Tibial nerve (tissue), 4 donors: ENCODE measurements at regions not wholly inside any gene's neighbourhood (a gene's known extent, or its start where the extent isn't known, plus 50 kb on each side); places are given as distances from the start of the nearest gene placed in this dataset.

Experiments
- DNase-seq, 2 donors: peaks; one replicate each; pipeline ENCODE4 v3.0.0-alpha.2; 2019; ENCODE audit warnings: low spot score in 2 of 2
- H3K27ac ChIP-seq, 4 donors: fragments of 200-600 bp; sonication (generic) in 3 of 4; one replicate each; pipeline ENCODE4 v1.5.1; 2017 to 2019; ENCODE audit warnings: mild to moderate bottlenecking in 1 of 4
- H3K27me3 ChIP-seq, 2 donors: fragments of 200-600 bp; sonication (generic) in 1 of 2; one replicate each; pipeline versions ENCODE4 v1.5.1 to v1.6.0; 2017 to 2019
- H3K36me3 ChIP-seq, 3 donors: fragments of 200-600 bp; sonication (generic); one replicate each; pipeline ENCODE4 v1.5.1; 2018 to 2019
- H3K4me1 ChIP-seq, 4 donors: fragments of 200-600 bp; sonication (generic) in 3 of 4; one replicate each; pipeline ENCODE4 v1.5.1; 2017 to 2019
- H3K4me3 ChIP-seq, 4 donors: fragments of 200-600 bp; sonication (generic) in 3 of 4; one replicate each; pipeline ENCODE4 v1.5.1; 2017 to 2019; ENCODE audit warnings: mild to moderate bottlenecking in 1 of 4, moderate library complexity in 1 of 4
- H3K9me3 ChIP-seq, 4 donors: fragments of 200-600 bp; sonication (generic) in 3 of 4; one replicate each; pipeline ENCODE4 v1.5.1; 2017 to 2019
- CTCF ChIP-seq, 5 experiments: fragments of 200-600 bp in 3 of 5; fragments of 450-650 bp in 2 of 5; sonication (generic) in 3 of 5; IDR thresholded peaks; one replicate each; pipeline ENCODE4 v1.5.1; 2016 to 2019; ENCODE audit warnings: antibody characterized with exemption in 5 of 5, mild to moderate bottlenecking in 3 of 5, moderate library complexity in 2 of 5
- EP300 ChIP-seq, 2 donors: sonication (generic); formaldehyde crosslinking; IDR thresholded peaks; one replicate each; pipeline ENCODE4 v1.6.1; 2017; ENCODE audit warnings: antibody characterized with exemption in 2 of 2, mild to moderate bottlenecking in 1 of 2
- POLR2A ChIP-seq, 2 donors: fragments of 450-650 bp; IDR thresholded peaks; one replicate each; pipeline ENCODE4 v1.6.1; 2017; ENCODE audit warnings: antibody characterized with exemption in 2 of 2, mild to moderate bottlenecking in 2 of 2, moderate library complexity in 2 of 2
- WGBS, 2 donors: methylation state at CpG; one replicate each; pipeline ENCODE4 v1.1.5; 2018; 5-methylcytosine and 5-hydroxymethylcytosine counted together

DNA sequence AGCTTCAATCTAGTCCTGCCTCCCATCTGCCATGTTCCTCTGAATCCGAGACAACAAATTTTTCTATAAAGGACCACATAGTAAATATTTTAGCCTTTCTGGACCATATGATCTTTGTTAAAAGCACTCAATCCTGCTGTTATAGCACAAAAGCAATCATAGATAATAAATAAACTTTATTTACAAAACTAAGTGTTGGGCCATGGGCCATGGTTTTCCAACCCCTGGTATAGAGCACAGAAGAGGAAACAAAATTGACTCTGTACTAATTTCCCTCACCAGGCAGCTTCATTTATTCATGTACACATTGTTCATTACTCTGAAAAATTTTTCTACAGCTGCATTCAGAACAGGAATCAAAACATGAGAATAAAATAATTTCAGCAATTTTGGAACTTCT is 288.9 kb downstream of the AGTPBP1 start:
- TF ChIP-seq POLR2A (IDR thresholded peaks at IDR 0.05), result no peak
- TF ChIP-seq CTCF (IDR thresholded peaks at IDR 0.05), result no peak
- TF ChIP-seq EP300 (IDR thresholded peaks at IDR 0.05), result no peak
- no peaks in the 10 kb centered on the region for H3K4me1 ChIP-seq
- no peaks in the 10 kb centered on the region for H3K9me3 ChIP-seq
- no peaks in the 10 kb centered on the region for H3K36me3 ChIP-seq
- no peak overlapping the region for H3K27ac ChIP-seq
- 26 to 28% methylated on average over 1 of the region's 1 CpG for WGBS, 2 donors
- no peak overlapping the region for H3K4me3 ChIP-seq
- no peak for DNase-seq
- H3K27me3 ChIP-seq, result no peaks in the 10 kb centered on the region

GRCh38 chr9:85451680-85452079 is 290.1 kb downstream of the AGTPBP1 start:
- 83 to 89% methylated on average over 3 of the region's 3 CpGs for WGBS, 2 donors
- no peak for TF ChIP-seq CTCF (IDR thresholded peaks at IDR 0.05)
- TF ChIP-seq POLR2A (IDR thresholded peaks at IDR 0.05), result no peak
- TF ChIP-seq EP300 (IDR thresholded peaks at IDR 0.05), result no peak
- H3K27ac ChIP-seq, result no peak overlapping the region

GRCh38 chr9:85445887-85446286 is 295.9 kb downstream of the AGTPBP1 start:
- Histone ChIP-seq H3K27me3 (no peaks in the 10 kb centered on the region), H3K27ac (no peak overlapping the region), H3K4me3 (no peak overlapping the region), H3K4me1 (no peaks in the 10 kb centered on the region), H3K36me3 (no peaks in the 10 kb centered on the region), H3K9me3 (peaks cover 0 to 12% (median 0%) of the 10 kb centered on the region in 4 donors)
- TF ChIP-seq POLR2A (IDR thresholded peaks at IDR 0.05) (no peak), EP300 (IDR thresholded peaks at IDR 0.05) (no peak), CTCF (IDR thresholded peaks at IDR 0.05) (no peak)
- DNase-seq, result no peak

More at GRCh38 chr9:85451680-85452079, 290.1 kb downstream of the AGTPBP1 start:
- H3K27me3 ChIP-seq, result no peaks in the 10 kb centered on the region
- no peak overlapping the region for H3K4me3 ChIP-seq
- H3K36me3 ChIP-seq, result no peaks in the 10 kb centered on the region
- no peak for DNase-seq
- peaks cover 0 to 2% (median 0%) of the 10 kb centered on the region in 4 donors for H3K9me3 ChIP-seq
- no peaks in the 10 kb centered on the region for H3K4me1 ChIP-seq

- DNase-seq, result no peak
- Histone ChIP-seq H3K4me1 (no peaks in the 10 kb centered on the region), H3K27ac (no peak overlapping the region), H3K27me3 (no peaks in the 10 kb centered on the region), H3K9me3 (peaks cover 0 to 12% (median 0%) of the 10 kb centered on the region in 4 donors), H3K36me3 (no peaks in the 10 kb centered on the region), H3K4me3 (no peak overlapping the region)
- 78 to 89% methylated on average over 5 of the region's 5 CpGs for WGBS, 2 donors
- TF ChIP-seq EP300 (IDR thresholded peaks at IDR 0.05), result no peak
- TF ChIP-seq CTCF (IDR thresholded peaks at IDR 0.05), result no peak
- TF ChIP-seq POLR2A (IDR thresholded peaks at IDR 0.05), result no peak
Observed at GRCh38 chr9:85444243-85444642, 297.5 kb downstream of the AGTPBP1 start.

DNA sequence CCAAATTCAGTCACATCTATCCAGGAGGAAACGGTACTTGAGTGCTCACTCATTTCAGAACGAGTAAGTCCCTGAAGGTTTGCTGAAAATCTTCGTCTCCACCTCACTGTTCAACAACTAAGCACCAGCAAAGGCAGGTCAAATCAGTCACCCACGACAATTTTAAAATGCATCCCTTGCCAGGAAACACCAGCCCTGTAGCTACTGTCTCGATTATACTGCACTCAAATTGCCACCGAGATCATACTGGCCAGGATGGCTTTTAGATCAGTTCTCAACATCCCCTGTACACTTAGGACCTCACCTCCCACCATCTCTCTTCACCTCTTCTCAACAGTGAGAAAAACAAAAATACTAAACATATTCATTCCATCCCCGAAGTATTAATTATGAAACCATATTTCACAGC is 298.6 kb downstream of the AGTPBP1 start:
- whole genome bisulfite sequencing, 2 donors, result 69 to 72% methylated on average over 7 of the region's 7 CpGs
- no peak overlapping the region for H3K27ac ChIP-seq
- DNase-seq, result no peak

More for the DNA sequence above, 298.6 kb downstream of the AGTPBP1 start:
- peaks cover 0 to 17% (median 0%) of the 10 kb centered on the region in 4 donors for H3K9me3 ChIP-seq
- H3K27me3 ChIP-seq, result no peaks in the 10 kb centered on the region
- no peak for TF ChIP-seq POLR2A (IDR thresholded peaks at IDR 0.05)
- TF ChIP-seq EP300 (IDR thresholded peaks at IDR 0.05), result no peak
- no peak for TF ChIP-seq CTCF (IDR thresholded peaks at IDR 0.05)
- H3K4me3 ChIP-seq, result no peak overlapping the region
- no peaks in the 10 kb centered on the region for H3K36me3 ChIP-seq
- H3K4me1 ChIP-seq, result no peaks in the 10 kb centered on the region
